HFFc6 (cell line): ENCODE measurements at regions not wholly inside any gene's neighbourhood (a gene's known extent, or its start where the extent isn't known, plus 50 kb on each side); places are given as distances from the start of the nearest gene placed in this dataset.

Experiments
- DNase-seq: peaks from one replicate; pipeline ENCODE4 v3.0.0-alpha.2; 2018
- H3K27ac Mint-ChIP-seq: 2 replicates; pipeline ENCODE4 v1.8.0; 2020; ENCODE audit warnings: mild to moderate bottlenecking, mixed read lengths
- H3K27me3 Mint-ChIP-seq: 2 replicates; pipeline ENCODE4 v1.8.0; 2021; ENCODE audit warnings: mild to moderate bottlenecking, moderate library complexity, mixed read lengths; ENCODE audit not compliant: insufficient read depth
- H3K36me3 Mint-ChIP-seq: 2 replicates; pipeline ENCODE4 v1.8.0; 2021; ENCODE audit warnings: low read depth, mixed read lengths
- H3K4me1 Mint-ChIP-seq: 2 replicates; pipeline ENCODE4 v1.8.0; 2020; ENCODE audit warnings: low read depth, mixed read lengths
- H3K4me3 Mint-ChIP-seq: 2 replicates; pipeline ENCODE4 v1.8.0; 2020; ENCODE audit warnings: mild to moderate bottlenecking, moderate library complexity, mixed read lengths
- H3K9me3 Mint-ChIP-seq: 2 replicates; pipeline ENCODE4 v1.8.0; 2020; ENCODE audit warnings: mild to moderate bottlenecking, mixed read lengths
- TF ChIP-seq, protein P1 (sequence below): fragments of 200-600 bp; sonication (generic); IDR thresholded peaks from 2 replicates; pipeline ENCODE4 v1.5.0; 2021; ENCODE audit warnings: antibody characterized with exemption, mild to moderate bottlenecking

DNA sequence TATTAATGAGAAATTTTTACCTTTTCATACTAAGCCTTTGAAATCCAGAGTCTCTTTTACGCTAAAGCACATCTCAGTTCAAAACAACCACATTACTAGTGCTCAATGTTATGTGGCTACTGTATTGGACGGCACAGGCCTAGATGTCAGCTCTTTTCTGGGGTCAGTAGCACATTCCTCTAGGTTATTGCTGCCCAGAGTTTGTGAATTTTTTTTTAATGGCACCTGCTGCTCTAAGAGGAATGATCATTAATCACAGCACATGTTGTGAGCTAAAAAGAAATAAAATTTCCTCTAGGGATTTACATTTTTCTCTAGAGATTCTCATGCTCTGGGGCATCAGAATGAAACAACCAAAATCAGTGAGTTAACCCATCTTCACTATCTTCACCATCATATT lies 436.8 kb upstream of the THBS1 start:
- no peak for DNase-seq
- Mint-ChIP-seq H3K27me3 (no peaks in the 10 kb centered on the region; the same call in 1 of the 2 replicates), H3K4me1 (peaks cover 75% of the 10 kb centered on the region), H3K4me3 (no peak overlapping the region), H3K27ac (peak overlapping the region; percentile 51; the same call in 1 of the 2 replicates), H3K9me3 (no peaks in the 10 kb centered on the region), H3K36me3 (peaks cover 10% of the 10 kb centered on the region)
- TF ChIP-seq, protein P1, sequence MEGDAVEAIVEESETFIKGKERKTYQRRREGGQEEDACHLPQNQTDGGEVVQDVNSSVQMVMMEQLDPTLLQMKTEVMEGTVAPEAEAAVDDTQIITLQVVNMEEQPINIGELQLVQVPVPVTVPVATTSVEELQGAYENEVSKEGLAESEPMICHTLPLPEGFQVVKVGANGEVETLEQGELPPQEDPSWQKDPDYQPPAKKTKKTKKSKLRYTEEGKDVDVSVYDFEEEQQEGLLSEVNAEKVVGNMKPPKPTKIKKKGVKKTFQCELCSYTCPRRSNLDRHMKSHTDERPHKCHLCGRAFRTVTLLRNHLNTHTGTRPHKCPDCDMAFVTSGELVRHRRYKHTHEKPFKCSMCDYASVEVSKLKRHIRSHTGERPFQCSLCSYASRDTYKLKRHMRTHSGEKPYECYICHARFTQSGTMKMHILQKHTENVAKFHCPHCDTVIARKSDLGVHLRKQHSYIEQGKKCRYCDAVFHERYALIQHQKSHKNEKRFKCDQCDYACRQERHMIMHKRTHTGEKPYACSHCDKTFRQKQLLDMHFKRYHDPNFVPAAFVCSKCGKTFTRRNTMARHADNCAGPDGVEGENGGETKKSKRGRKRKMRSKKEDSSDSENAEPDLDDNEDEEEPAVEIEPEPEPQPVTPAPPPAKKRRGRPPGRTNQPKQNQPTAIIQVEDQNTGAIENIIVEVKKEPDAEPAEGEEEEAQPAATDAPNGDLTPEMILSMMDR: no peak

DNA sequence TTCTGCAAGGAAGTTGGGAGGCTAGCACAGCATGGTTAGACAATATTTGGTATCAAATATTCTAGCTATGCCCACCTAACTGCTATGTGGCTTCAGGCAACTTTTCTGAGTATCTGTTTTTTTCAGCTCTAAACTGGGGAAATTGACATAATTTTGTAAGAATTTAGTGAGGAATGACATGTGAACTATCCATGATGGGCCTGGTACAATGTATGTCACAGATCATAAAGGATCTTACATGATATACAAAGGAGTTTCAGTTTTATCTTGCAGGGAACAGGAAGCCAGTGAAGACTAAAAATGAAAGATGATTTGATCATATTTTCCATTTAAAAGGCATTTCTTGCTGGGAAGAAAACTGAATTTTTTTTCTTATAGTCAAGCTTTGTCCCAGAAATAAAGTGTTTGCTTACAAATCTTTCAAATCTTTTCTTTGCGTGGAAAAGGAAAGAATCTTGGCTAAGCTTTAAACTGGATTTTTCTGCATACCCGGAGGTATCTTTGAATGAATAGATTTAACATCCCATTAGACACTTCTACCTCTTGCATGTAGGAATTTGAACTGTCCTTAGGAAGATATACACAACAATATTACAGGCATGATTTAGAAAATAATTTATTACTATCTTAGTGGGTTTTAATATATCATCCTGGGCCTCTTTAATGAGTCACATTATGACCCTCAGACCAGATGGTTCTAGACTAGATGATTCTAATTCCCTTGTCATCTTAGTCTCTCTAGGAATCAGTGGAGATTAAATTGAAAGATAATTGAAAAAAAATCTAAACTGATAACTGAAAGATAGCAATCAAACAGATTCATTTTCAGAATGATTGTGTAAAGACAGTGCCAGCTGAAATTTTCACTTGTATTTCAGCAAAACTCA lies 436.0 kb upstream of the THBS1 start:
- Mint-ChIP-seq H3K4me3 (no peak overlapping the region), H3K9me3 (no peaks in the 10 kb centered on the region), H3K27me3 (no peaks in the 10 kb centered on the region; the same call in 1 of the 2 replicates), H3K27ac (peak overlapping the region; percentile 51; the same call in 1 of the 2 replicates), H3K4me1 (peaks cover 75% of the 10 kb centered on the region), H3K36me3 (peaks cover 10% of the 10 kb centered on the region)
- DNase-seq: no peak
- TF ChIP-seq, protein P1: no peak

DNA sequence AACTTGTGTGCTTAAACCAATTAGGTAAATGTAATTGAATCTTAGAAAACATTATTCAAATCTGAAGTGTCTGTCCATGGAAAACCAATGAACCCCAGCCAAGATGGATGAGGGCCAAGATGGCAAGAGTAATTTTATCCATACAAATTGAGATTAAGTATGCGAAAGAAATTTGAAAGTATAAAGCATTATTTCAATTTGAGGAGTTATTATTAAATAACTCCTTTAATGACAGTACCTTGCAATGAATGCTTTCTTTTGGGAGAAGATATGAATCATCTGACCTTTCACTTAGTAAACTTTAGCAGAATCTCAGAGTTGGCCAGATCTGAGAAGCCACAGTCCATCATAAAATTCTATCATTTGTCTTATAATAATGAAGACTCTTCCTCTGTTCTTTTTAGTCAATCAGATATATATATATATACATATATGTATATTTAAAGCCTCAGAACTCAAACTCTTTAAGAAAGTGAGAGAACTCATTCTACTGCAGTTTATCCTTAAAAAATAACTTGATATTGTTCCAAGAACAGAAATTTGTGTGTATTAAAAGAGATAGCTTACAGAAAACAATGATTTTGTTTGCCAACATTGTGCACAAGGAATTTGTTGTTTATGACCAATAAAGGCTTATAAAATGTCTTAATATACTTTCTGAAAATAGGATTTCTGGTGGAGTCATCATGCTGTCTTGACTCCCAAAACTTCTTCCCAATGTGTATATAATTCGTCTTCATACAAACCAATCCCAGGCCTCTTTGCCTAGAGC lies 434.8 kb upstream of the THBS1 start:
- TF ChIP-seq, protein P1: no peak
- Mint-ChIP-seq H3K27me3 (no peaks in the 10 kb centered on the region; the same call in 1 of the 2 replicates), H3K27ac (peak overlapping the region; percentile 51), H3K36me3 (peaks cover 10% of the 10 kb centered on the region), H3K4me3 (peak overlapping the region; percentile 2; the same call in 1 of the 2 replicates), H3K9me3 (no peaks in the 10 kb centered on the region), H3K4me1 (peaks cover 68% of the 10 kb centered on the region)
- peak; percentile 41 for DNase-seq

DNA sequence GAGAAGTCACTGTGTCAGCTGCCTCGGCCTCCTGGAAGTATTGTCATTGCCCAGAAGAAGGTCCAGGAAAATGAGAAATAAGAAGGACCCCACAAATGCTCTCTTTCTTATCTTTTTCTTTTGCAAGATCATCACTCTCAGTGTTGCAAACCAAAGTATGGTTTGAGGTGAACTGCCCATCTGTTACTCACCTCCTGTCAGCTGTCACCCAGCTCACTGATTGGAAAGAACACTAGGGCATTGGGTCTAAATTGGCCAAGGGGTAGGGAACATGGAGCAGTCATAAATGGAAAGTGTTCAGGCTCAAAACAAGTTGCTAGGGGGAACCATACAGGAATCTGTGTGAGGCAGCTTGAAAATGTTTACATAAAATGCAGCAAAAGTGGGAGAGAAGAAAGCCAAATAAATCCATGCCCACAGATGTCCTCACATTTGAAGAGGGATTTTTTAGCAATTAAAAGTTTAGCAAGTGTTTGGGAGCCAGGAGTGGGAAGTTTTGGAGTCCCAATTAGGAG lies 431.2 kb upstream of the THBS1 start:
- Mint-ChIP-seq H3K27ac (no peak overlapping the region), H3K4me3 (no peak overlapping the region), H3K4me1 (peaks cover 76% of the 10 kb centered on the region), H3K36me3 (no peaks in the 10 kb centered on the region; the same call in 1 of the 2 replicates), H3K27me3 (no peaks in the 10 kb centered on the region; the same call in 1 of the 2 replicates), H3K9me3 (no peaks in the 10 kb centered on the region)
- TF ChIP-seq, protein P1: no peak
- no peak for DNase-seq

DNA sequence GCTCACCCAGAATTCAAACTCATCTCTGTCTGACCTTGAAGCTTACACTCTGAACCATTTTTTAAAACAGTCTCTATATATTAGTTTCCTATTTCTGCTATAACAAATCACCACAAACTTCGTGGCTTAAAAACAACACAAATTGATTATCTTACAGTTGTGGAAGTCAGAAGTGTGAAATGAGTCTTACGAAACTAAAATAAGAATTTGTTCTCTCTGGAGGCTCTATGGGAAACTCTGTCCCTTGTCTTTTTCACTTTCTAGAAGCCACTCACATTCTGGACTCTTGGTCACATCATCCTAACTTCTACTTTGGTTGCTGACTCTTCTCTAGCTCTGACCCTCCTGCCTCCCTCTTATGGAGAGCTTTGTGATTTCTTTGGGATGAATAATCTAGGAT lies 429.3 kb upstream of the THBS1 start:
- Mint-ChIP-seq H3K27me3 (no peaks in the 10 kb centered on the region; the same call in 1 of the 2 replicates), H3K4me1 (peaks cover 71% of the 10 kb centered on the region), H3K4me3 (no peak overlapping the region), H3K9me3 (no peaks in the 10 kb centered on the region), H3K36me3 (no peaks in the 10 kb centered on the region; the same call in 1 of the 2 replicates), H3K27ac (no peak overlapping the region)
- DNase-seq: no peak
- TF ChIP-seq, protein P1: no peak
